GM19397 (cell line): ENCODE measurements at regions not wholly inside any gene's neighbourhood (a gene's known extent, or its start where the extent isn't known, plus 50 kb on each side); places are given as distances from the start of the nearest gene placed in this dataset.
"Not testable (repeated sequence)": the region's sequence is repeated elsewhere in the genome, so short reads cannot be mapped to it uniquely, and the experiment has no call there.

Experiments used
- ATAC-seq: cut with Tn5 transposase; IDR thresholded peaks from one replicate; pipeline ENCODE4 v1.9.1; 2021; ENCODE audit warnings: mild to moderate bottlenecking, moderate library complexity; ENCODE audit not compliant: unreplicated experiment

DNA sequence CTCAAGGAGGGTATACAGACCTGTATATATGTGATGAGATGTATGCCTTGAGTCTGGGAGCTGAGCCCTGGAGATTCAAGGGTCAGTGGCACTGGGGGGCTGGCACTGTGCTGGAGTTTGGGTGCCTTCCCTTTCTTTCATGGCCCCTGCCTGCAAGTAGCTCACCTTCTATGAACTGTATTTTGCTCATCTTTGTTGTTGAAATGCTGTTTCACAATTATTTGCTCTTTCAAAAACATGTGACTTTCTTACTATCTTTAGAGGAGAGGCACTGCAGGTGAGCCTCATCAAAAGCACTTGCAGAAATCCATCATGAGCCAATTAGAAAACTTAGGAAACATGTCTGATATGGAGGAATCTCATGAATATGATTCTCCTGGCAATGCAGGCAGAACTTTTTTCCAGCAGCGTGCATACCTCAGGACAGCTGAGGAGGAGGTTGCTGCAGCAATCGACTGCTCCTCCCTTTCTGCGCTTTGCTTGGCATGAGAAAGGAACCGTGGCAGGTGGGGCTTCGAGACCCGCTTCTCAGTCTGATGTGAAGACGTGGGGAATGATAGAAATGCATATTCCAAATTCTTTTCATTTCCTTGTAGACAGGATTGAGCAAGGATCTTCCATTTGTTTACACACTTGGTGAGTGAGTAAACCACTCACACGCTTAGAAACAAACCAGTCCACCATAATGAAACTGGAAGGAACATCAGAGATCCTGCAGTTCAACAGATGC lies 178.4 kb upstream of the E2F8 start:
- no peak for ATAC-seq

DNA sequence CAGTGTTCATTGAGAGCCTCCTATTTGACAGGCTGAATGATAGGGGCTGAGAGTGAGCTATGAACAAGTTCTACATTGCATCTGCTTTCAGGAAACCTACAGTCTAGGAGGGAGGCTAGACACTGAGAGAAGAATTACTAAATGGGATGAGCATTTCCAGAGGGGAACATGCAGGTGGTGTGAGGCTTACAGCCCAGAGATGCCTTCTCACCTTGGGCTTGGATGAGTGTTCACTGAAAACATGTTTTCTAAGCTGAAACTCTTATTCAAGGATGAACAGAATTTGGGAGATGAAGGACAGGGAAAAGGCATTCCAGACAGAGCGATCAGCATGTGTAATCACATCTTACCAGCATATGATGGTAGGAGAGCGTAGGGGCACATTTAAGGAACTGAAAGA lies 177.5 kb upstream of the E2F8 start:
- no peak for ATAC-seq

DNA sequence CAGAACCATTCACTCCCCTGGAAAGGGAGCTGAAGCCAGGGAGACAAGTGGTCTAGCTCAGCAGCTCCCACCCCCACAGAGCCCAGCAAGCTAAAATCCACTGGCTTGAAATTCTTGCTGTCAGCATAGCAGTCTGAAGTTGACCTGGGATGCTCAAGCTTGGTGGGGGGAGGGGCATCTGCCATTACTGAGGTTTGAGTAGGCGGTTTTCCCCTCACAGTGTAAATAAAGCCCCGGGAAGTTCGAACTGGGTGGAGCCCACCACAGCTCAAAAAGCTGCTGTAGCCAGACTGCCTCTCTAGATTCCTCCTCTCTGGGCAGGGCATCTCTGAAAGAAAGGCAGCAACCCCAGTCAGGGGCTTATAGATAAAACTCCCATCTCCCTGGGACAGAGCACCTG lies 171.3 kb upstream of the E2F8 start:
- not testable (repeated sequence) for ATAC-seq

DNA sequence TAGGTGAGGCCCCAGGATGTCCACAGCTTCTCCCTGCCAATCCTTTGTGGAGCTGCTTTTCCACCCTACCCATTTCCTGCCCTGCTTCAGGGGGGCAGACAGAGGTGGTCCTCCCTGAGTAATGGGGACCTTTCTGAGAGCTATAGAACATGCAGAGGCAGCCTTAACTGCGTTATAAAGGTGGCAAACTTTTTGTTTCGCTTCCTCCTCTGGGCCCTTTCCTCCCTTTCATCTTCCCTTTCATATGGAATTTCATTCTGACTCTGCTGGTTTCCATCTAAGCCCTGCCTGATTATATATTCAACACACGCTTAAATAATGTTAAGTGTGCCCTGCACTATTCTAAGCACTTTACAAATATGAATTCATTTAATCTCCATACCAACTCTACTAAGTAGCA lies 169.3 kb upstream of the E2F8 start:
- ATAC-seq = no peak

DNA sequence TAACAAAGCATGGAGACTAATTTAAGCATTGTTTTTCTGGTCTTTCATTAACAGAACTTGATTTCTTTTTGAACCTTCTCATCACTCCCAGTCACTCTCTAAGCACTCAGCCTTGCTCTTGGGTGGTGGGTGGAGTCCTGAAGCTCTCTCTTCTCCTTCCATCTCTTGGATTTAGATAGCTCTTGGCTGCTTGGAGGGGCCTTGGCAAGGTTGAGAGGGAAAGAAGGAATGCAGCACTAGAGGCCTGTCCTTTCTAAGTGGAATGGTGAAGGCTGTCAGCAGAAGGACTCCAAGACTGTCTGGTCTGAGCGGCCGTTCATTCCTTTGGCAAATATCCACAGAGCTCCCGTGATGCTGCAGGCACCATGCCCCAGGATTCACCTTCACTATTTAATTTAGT lies 168.6 kb upstream of the E2F8 start:
- ATAC-seq = no peak

DNA sequence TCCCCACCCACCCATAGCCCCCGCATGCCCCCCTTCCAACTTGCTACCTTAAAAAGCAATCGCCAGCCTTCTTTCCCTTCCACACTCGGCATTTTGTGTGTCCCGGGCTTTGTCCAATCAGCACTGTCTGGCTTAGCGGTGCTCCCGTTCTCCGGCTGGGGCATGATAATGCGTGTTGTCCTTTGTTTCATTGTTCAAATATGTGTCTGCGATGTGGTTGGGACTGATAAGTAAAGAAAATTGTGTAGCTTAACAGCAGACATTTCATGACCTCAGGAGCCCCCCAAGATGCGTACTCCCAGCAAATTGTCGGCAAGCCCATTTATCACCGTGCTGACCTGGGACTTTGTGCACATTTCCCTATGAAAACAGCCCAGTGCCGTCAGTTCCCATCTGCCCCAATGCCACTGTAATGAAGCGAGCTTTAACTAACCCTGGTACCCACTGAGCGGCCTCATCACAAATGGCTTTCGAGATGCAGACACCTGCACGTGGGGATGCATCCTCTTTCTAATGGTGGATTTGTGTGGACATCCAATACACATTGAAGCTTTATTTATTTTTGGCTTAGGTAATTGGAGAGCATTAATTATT lies 167.0 kb upstream of the E2F8 start:
- no peak for ATAC-seq

DNA sequence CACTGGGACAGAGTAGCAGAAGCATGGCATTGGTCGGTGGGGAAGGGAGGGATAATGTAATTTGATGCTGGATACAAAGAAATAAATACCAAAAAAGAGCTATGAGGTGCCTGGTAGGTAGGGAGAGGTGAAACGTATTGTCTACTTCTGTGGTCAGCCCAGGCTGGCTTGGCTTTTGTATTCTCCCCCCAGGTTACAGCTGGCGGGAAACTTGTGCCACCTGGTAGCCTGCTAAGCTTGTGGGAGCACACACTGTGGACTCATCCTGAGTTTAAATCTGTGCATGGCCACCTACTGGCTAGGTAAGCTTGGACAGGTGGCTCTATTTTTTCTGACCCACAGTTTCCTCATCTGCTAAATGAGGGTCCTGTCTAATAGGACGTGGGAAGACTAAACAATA lies 165.2 kb upstream of the E2F8 start:
- ATAC-seq = no peak

DNA sequence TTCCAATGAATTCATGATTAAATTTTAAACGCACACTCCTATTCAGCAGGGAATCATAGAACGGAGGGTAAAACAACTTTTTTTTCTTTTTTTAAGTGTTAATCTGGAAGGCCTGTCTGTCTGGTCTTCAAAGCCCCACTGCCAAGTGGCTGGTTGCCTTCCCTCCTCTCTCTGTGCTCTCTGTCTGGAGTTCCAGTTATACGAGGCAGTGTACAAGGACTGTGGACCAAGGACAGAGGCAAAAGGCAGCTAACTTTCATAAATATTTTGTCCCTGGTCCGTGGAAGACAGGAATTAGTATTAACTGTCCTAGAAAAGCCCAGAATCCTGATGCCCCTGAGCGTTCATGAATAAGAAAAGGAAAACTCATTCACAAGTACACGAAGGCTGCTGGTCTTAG lies 164.0 kb upstream of the E2F8 start:
- no peak for ATAC-seq

DNA sequence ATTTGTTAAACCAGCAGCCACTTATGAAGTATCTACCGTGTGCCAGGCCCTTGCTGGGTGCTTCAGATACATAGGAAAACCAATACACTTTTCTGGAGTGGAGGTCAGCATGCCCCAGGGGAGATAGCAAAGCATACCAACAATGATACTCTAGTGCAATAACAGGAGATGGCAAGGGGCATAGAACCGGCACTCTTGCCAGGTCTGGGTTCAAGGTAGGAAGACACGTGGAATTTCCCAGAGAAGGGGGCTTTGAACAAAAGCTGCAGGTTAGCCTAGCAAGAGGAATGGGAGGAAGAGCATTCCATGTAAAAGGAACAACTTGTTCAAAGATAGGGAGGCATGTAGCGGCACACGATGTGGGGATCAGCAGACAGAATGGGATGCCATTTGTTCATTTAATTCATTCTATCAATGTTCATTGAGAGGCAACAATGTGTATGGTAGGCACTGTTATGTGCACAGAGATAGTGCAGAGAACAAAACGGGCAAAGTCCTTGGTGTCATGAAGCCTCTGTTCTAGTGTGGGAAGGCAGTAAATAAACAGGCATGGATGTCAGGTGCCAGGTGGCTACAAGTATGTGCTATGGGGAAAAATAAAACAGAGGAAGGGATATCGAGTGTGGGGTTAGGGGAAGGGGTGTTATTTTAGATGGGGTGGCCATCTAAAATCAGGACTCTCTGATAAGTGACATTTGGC lies 162.6 kb upstream of the E2F8 start:
- no peak for ATAC-seq

DNA sequence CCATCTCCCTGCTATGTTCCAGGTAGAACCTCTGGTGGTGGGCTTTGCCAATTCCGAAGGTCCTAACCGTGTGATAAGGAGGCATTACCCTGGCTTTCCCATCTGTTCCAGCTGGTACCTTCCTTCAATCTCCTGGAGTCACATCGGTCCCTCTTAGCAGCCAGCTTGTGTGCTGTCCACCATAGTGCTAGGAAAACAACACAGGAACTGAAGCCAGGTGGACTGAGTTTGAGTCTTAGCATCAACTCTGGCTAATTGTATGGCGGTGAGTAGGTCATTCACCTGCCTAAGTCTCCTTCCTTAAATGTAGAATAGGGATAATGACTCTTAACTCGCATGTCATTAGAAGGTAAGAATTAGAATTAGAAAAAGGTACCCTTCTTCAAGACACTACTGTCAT lies 159.6 kb upstream of the E2F8 start:
- no peak for ATAC-seq

DNA sequence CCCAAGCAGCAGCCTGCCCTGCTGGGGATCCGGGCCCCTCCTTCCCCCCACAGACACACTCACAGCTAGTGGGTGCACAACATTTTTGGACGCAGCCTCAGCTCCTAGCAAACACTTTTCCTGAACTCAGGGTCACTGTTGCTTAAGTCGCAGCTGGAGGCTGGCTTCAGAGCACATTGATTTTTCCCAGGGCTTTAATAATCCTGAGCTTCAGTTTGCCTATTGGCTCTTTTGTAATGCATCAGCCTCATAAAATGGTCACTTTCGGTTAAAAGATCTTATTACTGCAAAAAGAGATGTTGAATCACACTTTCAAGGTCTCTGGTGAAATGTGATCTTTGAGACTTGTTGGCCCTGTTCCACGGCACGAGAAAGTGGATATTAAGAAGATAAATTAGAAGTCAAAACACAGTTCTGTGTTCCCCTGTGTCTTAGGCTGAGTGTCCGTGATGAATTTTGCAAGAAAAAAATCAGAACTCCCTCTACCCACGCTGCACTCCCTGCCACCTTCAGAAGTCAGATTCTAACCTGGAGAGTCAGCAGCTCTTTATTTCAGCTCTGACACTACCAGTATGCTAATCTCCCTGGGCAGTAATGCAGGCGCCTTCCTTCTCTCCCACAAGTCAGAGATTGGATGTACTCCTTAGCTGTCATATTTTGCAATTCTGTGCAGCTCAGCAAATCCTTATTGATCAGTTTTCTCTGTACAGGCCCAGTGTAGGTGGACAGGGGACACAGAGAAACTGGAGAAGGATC lies 158.2 kb upstream of the E2F8 start:
- ATAC-seq = no peak

DNA sequence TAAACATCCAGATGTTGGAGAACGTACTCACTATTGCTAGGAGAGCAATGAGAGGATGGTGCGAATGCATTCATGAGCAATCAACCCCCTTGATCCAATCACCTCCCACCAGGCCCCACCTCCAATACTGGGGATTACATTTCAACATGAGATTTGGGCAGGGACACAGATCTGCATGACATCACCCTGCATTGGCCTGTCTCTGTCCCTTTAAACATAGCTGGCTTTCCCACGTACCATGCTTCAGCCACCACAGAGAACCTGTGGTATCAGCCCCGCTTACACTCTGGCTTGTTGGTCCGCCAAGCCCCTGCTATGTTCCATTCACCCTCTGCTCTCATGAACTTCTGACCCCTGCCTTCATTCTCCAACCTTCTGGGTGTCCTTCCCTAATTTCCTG lies 157.5 kb upstream of the E2F8 start:
- no peak for ATAC-seq

DNA sequence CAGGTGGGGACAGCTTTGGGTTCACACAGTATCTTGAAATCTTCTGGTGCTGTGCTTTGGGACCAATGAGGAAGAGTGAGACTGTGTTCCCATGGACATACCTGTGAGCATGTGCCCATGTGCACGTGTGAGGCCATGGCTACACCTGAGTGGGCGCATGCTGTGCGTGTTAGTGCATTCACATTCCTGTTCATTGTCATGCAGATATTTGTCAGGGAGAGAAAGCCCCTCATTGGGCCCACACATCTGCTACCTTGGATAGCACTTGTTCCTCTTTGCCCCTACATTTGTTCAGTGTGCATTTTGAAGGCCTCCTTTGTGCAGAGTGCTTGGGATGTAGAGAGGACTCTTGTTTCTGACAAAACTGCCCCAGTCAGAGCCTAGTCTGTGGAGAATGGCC lies 154.3 kb upstream of the E2F8 start:
- no peak for ATAC-seq

DNA sequence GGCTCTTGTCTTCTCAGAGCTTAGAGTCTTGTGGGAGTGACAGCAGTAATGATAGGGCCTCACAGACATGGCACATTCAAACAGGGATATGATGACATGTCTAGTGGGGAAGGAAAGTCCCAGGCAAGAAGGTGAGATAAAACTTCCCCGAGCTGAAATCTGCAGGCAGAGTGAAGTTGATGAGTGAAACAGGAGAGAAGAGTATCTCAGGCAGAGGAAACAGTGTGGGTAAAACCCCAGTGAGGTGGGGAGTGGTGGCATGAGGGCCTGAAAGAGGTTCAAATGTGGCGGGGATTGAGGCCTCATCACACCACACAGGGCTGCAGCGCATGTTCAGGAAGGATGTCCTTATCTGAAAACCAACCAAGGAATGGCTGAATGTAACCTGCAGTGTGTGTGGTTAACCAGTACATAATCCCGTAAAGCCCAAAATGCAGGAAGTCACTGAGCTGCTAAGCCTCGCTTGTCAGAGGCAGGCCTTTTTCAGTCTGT lies 153.8 kb upstream of the E2F8 start:
- ATAC-seq = peak; percentile 80

DNA sequence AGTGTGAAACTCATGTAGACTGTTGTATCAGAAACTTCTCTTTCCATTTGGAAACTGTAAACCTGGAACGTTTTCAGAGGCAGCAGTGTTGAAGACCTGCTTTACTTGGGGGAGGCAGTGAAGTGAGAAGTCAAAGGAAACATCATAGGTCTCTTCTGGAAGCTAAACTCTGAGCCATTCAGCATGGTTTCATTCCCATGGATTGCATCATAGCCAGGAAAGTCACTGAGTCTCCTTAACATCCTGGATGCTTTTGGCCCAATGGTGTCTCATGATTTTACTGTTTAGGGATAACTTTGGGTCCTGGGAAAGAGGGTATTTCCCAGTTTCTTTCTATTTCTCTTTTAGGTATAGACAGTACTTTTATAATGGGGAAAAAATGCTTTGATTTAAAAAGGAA lies 153.2 kb upstream of the E2F8 start:
- no peak for ATAC-seq

DNA sequence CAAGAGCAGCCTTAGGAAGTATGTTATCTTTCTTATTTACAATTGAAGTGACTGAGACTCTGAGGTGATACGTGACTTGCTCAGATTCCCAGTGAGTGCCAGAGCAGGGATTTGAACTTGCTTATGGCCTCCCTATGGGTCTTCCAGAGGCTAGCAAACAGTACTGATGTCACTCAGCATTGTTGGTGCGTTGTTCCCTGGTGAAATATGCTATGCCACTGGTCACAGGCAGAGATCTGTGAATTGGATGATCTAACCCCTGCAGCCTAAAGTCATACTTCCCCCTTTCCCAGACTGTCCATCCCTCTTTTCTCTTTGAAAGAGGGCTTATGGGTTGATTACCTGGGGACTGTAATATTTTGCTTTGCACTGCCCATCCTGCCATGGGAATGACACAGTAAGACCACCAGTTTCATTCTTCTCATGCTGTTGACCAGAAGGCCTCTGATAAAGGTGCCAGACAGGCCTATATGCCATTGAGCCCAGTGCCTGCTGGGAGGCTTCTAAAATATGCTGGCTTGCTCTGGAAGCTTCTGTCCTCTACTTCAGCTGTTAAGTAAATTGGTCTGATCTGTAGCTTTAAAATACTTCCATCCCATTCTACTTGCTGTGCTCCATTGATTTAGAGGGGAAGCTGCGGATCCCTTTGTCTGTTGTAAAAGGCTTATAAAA lies 152.2 kb upstream of the E2F8 start:
- ATAC-seq = no peak

DNA sequence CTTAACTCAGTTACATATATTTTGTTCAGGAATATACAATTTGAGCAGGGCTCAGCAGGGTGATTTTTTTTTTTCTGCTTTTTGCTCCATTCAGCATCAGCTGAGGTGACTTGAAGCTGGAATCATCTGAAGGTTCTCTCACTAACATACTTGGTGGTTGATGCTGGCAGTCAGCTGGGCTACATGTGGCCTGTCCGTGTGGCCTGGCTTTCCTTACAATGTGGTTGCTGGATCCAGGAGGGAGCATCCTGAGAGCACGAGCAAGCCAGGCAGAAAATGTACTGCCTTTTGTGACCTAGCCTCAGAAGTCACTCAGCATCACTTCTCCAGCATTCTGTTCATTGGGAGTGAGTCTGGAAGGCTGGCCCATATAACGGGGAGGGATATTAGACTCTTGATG lies 151.6 kb upstream of the E2F8 start:
- ATAC-seq = no peak

DNA sequence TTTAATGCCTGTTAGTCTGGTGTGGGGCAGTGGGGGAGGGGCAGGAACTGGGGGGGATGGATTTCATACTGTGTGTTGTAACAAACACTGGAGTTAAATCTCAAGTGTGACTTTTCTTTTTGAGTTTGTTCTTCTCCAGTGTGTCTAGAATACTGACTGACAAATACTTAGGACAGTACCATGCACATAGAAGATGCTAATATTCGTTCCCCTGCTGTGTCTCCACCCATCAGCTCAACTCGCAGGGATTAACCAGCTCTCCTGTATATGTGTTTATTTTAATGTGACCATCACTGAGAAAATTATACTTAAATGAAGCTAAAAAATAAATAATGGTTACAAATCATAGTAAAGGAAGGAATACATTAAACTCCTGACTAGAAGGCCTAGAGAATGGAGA lies 150.9 kb upstream of the E2F8 start:
- ATAC-seq = no peak

DNA sequence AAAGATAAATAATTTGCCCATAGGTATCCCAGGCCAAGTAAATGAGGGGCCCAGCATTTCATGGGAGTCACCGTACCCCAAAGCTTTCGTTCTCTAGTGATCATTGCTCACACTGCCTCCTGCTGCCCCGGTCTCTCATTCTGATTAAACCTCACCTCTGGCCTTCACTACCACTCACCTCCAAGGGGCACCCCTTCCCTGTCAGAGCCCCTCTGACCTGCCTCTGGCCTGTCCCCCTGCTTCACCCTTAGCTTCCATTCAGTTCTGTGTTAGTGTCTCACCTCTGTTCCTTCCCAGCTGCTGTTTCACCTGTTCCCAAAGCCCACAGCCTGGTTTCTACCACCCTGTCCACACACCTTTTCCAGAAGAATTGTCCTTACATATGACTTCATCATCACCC lies 150.3 kb upstream of the E2F8 start:
- no peak for ATAC-seq

DNA sequence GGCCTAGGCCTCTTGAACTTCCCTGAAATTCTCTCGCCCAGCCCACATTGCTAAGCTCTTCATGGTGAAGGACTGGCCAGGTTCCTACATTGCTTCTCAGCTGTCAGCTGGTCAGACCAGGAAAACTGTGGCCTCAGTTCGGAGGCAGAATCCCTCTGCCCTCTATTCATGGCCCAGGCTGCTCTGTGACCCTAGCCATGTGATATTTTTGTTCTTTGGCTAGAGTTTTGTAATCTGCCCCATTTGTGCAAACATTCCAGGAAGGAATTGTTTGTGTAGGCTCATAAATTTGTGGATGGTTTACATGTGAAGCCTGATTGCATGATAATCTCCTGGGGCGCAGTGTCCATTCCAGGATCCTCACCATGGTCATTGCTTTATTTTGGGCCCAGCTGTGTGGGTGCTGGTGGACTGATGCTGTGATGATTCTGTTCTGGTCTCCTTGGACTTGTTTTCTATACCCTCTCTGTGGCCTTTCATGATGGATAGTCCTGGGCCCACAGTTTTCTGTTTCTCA lies 149.1 kb upstream of the E2F8 start:
- no peak for ATAC-seq

DNA sequence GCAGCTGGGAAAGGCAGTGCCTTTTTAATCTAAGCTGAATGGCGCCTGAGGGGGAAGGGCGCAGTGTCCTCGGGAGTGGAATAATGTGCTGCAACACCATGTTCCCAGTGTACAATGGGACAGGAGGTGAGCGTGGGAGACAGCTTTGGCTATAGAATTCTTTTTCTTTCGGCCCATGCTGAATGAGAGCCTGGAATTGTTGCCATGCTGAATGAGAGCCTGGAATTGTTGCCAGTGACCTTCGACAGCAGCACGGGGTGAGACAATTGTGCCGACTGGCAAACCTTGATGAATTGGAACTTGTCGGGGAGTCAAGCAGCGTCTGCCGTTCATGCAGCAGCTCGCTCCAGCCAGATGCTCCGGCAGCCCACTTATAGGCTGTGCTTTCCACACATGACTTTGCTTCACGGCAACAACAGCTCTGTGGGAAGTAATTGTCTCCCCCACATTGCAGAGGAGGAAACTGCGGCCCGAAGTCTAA lies 141.4 kb upstream of the E2F8 start:
- no peak for ATAC-seq
